ENCODE measurements at regions not wholly inside any gene's neighbourhood (a gene's known extent, or its start where the extent isn't known, plus 50 kb on each side); places are given as distances from the start of the nearest gene placed in this dataset.

DNA sequence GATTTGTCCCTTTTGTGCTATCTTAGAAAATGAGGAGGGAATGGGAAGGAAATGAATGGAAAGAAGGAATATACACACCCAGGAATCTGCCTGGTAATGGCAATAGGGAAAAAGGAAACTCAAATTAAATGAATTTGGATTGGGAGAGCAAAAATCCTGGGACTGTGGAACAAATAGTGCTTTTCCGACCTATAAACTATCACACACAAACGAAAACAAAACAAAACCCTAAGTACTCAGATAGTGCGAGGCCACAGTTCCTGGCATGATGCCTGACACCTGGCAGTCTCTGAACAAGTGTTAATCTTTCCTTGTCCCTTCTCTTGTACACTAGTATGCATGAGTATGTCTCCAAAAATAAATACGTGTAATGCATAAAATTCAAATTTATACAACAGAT is 319.8 kb upstream of the SPAG17 start:
- TF ChIP-seq, protein P1, sequence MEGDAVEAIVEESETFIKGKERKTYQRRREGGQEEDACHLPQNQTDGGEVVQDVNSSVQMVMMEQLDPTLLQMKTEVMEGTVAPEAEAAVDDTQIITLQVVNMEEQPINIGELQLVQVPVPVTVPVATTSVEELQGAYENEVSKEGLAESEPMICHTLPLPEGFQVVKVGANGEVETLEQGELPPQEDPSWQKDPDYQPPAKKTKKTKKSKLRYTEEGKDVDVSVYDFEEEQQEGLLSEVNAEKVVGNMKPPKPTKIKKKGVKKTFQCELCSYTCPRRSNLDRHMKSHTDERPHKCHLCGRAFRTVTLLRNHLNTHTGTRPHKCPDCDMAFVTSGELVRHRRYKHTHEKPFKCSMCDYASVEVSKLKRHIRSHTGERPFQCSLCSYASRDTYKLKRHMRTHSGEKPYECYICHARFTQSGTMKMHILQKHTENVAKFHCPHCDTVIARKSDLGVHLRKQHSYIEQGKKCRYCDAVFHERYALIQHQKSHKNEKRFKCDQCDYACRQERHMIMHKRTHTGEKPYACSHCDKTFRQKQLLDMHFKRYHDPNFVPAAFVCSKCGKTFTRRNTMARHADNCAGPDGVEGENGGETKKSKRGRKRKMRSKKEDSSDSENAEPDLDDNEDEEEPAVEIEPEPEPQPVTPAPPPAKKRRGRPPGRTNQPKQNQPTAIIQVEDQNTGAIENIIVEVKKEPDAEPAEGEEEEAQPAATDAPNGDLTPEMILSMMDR (conservative IDR thresholded peaks at IDR 0.05; ENCODE audit: low read depth in 2 of 2), result no peak
- no peak for TF ChIP-seq ZNF331 (CRISPR knock-in tag; IDR thresholded peaks at IDR 0.05; ENCODE audit: low read depth)
